Activated CD4-positive, alpha-beta T cell treated with anti-CD3 and anti-CD28 coated beads, Interleukin-2, amount 10 ng/mL, durations not matched to agents 7 days and 5 days (primary cell): ENCODE measurements at regions not wholly inside any gene's neighbourhood (a gene's known extent, or its start where the extent isn't known, plus 50 kb on each side); places are given as distances from the start of the nearest gene placed in this dataset.

Experiments
- CTCF ChIA-PET: fragments of 350-600 bp; sonication (Branson Sonifier 250); formaldehyde crosslinking; loops from one replicate; lab custom pipeline; 2021; ENCODE audit warnings: antibody characterized with exemption; lab: Charles Lee
- POLR2A ChIA-PET: fragments of 350-600 bp; sonication (Branson Sonifier 250); formaldehyde crosslinking; loops from one replicate; lab custom pipeline; 2021; ENCODE audit warnings: antibody characterized with exemption; lab: Charles Lee
- DNase-seq: peaks from one replicate; pipeline ENCODE4 v3.0.0-alpha.2; 2020
- H3K27ac Mint-ChIP-seq: one replicate; pipeline ENCODE4 v1.8.0; 2021; ENCODE audit warnings: mild to moderate bottlenecking, moderate library complexity, mixed read lengths
- H3K27me3 Mint-ChIP-seq: one replicate; pipeline ENCODE4 v1.8.0; 2021; ENCODE audit warnings: mixed read lengths
- H3K36me3 Mint-ChIP-seq: one replicate; pipeline ENCODE4 v1.8.0; 2021; ENCODE audit warnings: low read depth, mixed read lengths
- H3K4me1 Mint-ChIP-seq: one replicate; pipeline ENCODE4 v1.8.0; 2021; ENCODE audit warnings: mixed read lengths
- H3K4me3 Mint-ChIP-seq: one replicate; pipeline ENCODE4 v1.8.0; 2021; ENCODE audit warnings: mild to moderate bottlenecking, moderate library complexity, mixed read lengths
- H3K9me3 Mint-ChIP-seq: one replicate; pipeline ENCODE4 v1.8.0; 2021; ENCODE audit warnings: mixed read lengths

DNA sequence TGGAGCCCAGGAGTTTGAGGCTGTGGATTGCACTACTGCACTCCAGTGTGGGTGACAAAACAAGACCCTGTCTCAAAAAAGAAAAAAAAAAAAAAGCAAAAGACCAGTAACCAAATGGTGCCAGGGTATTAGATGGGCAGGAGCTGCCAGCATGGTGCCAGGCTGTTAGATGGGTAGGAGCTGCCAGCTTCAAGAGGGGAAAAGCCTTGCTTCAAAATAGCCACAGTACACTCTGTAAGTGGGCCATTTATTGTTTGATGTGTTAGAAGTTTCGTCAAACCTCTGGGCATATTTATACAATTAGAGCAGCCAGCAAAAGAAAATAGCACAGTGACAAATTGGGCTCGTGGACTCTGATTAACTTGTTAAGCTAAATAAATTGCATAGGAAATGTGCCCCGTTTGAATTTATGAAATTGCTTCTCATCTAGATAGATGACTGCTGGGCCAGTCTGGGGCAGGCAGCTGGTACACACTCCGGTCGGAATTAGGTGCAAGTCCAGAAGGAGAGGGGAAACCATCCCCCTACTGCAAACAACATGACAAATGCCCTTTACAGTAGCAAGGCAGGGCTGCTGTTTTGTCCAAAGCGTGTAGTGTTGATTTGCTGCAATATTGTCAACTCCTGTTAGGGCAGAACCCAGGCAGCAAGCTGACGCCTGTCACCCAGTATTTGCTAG is 126.3 kb upstream of the IRX3 start:
- CTCF ChIA-PET = interaction anchor here (0.6 to 0.7 kb wide), 2 partner anchors 51 to 120 kb away, joined by 3 to 5 read pairs; no protein-coding TSS in a partner anchor
- no peak overlapping the region for H3K4me3 Mint-ChIP-seq

GRCh38 chr16:54412037-54412436 is 125.5 kb upstream of the IRX3 start:
- no peaks in the 10 kb centered on the region for H3K27me3 Mint-ChIP-seq
- no peaks in the 10 kb centered on the region for H3K4me1 Mint-ChIP-seq
- POLR2A ChIA-PET = no interaction called here
- H3K27ac Mint-ChIP-seq = no peak overlapping the region
- no peaks in the 10 kb centered on the region for H3K9me3 Mint-ChIP-seq
- CTCF ChIA-PET = no interaction called here
- no peak for DNase-seq
- no peaks in the 10 kb centered on the region for H3K36me3 Mint-ChIP-seq
- no peak overlapping the region for H3K4me3 Mint-ChIP-seq

More for the DNA sequence above, 126.3 kb upstream of the IRX3 start:
- no peaks in the 10 kb centered on the region for H3K9me3 Mint-ChIP-seq
- POLR2A ChIA-PET = no interaction called here
- DNase-seq = no peak
- no peak overlapping the region for H3K27ac Mint-ChIP-seq
- no peaks in the 10 kb centered on the region for H3K36me3 Mint-ChIP-seq
- H3K27me3 Mint-ChIP-seq = no peaks in the 10 kb centered on the region
- H3K4me1 Mint-ChIP-seq = no peaks in the 10 kb centered on the region

- ChIA-PET CTCF (no interaction called here), POLR2A (no interaction called here)
- H3K9me3 Mint-ChIP-seq = no peaks in the 10 kb centered on the region
- no peak for DNase-seq
- no peaks in the 10 kb centered on the region for H3K4me1 Mint-ChIP-seq
- H3K27ac Mint-ChIP-seq = no peak overlapping the region
- no peaks in the 10 kb centered on the region for H3K27me3 Mint-ChIP-seq
- no peaks in the 10 kb centered on the region for H3K36me3 Mint-ChIP-seq
- H3K4me3 Mint-ChIP-seq = no peak overlapping the region
These were observed 125.0 kb upstream of the IRX3 start for GRCh38 chr16:54411544-54411943.

GRCh38 chr16:54409982-54410381 is 123.4 kb upstream of the IRX3 start:
- ChIA-PET POLR2A (no interaction called here), CTCF (no interaction called here)
- Mint-ChIP-seq H3K9me3 (no peaks in the 10 kb centered on the region), H3K36me3 (no peaks in the 10 kb centered on the region), H3K4me3 (no peak overlapping the region), H3K4me1 (no peaks in the 10 kb centered on the region), H3K27me3 (no peaks in the 10 kb centered on the region), H3K27ac (no peak overlapping the region)
- no peak for DNase-seq

DNA sequence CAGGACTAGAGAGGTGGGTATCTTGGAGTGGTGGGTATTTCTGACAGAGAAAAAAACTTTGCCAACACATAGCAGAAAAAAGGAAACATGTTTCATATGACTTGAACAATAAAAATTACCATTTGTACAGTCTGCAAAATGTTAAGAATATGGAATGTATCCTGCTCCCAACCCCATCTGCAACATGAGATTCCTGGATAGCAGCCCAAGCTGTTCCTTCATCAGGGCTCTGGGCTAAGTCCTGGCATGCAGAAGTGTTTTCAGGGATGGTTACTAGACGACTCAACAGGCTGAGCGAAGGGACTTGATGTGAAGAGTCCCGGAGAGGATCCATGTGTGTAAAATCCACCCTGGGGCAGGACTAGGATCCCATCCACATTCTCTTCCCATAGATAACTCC is 121.0 kb upstream of the IRX3 start:
- POLR2A ChIA-PET = no interaction called here
- Mint-ChIP-seq H3K4me3 (no peak overlapping the region), H3K27ac (no peak overlapping the region), H3K9me3 (no peaks in the 10 kb centered on the region), H3K27me3 (no peaks in the 10 kb centered on the region), H3K4me1 (no peaks in the 10 kb centered on the region), H3K36me3 (no peaks in the 10 kb centered on the region)
- DNase-seq = no peak
- CTCF ChIA-PET = no interaction called here

DNA sequence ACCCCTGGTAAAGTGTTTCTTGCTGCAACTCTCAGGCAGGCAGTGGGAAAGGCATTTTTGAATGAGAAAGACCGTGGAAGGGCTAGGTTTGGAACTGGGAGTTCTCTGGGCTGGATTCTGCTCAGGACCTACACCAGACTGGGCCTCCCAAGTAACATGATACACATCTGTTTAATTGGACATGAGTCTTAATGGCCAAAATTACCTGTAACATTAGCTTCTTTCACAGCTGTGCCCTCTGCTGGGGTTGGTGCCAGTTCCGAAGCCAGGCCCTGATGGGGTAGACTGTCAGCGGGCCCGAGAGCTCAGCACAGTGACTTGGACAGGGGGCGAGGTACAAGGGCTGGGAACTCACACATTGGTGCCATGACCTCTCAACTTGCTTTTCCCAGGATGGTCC is 118.9 kb upstream of the IRX3 start:
- POLR2A ChIA-PET = no interaction called here
- no peaks in the 10 kb centered on the region for H3K9me3 Mint-ChIP-seq
- H3K36me3 Mint-ChIP-seq = no peaks in the 10 kb centered on the region
- no peak overlapping the region for H3K27ac Mint-ChIP-seq
- CTCF ChIA-PET = no interaction called here
- DNase-seq = no peak
- no peaks in the 10 kb centered on the region for H3K4me1 Mint-ChIP-seq
- no peaks in the 10 kb centered on the region for H3K27me3 Mint-ChIP-seq
- no peak overlapping the region for H3K4me3 Mint-ChIP-seq

- DNase-seq = no peak
- Mint-ChIP-seq H3K36me3 (no peaks in the 10 kb centered on the region), H3K4me3 (no peak overlapping the region), H3K9me3 (no peaks in the 10 kb centered on the region), H3K4me1 (no peaks in the 10 kb centered on the region), H3K27me3 (no peaks in the 10 kb centered on the region), H3K27ac (no peak overlapping the region)
- ChIA-PET CTCF (no interaction called here), POLR2A (no interaction called here)
These were observed 117.0 kb upstream of the IRX3 start for GRCh38 chr16:54403580-54403979.

DNA sequence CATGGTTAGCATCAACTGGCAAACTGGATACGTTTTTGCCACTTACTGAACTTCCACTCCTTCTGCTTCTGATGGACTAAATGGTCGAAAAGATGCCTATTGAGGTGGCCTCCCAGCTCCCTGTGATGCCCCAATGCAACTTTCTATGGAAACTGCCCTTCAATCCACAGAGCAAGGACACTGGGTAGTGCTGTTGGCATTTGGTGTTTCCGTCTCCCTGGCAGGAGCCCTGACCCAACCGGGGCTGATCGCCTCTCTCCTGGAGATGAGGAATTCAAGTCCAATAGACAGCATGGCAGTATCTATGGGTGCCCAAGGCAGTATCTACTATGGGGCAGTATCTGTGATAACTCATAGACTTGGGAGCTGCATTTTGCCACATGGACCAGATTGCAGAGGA is 116.3 kb upstream of the IRX3 start:
- Mint-ChIP-seq H3K9me3 (no peaks in the 10 kb centered on the region), H3K27me3 (no peaks in the 10 kb centered on the region), H3K4me3 (no peak overlapping the region), H3K4me1 (no peaks in the 10 kb centered on the region), H3K36me3 (no peaks in the 10 kb centered on the region), H3K27ac (no peak overlapping the region)
- CTCF ChIA-PET = no interaction called here
- POLR2A ChIA-PET = no interaction called here
- DNase-seq = no peak

GRCh38 chr16:54402270-54402669 is 115.7 kb upstream of the IRX3 start:
- no peaks in the 10 kb centered on the region for H3K36me3 Mint-ChIP-seq
- no peaks in the 10 kb centered on the region for H3K27me3 Mint-ChIP-seq
- H3K27ac Mint-ChIP-seq = no peak overlapping the region
- DNase-seq = no peak
- ChIA-PET CTCF (no interaction called here), POLR2A (no interaction called here)
- no peak overlapping the region for H3K4me3 Mint-ChIP-seq
- no peaks in the 10 kb centered on the region for H3K9me3 Mint-ChIP-seq
- H3K4me1 Mint-ChIP-seq = no peaks in the 10 kb centered on the region

DNA sequence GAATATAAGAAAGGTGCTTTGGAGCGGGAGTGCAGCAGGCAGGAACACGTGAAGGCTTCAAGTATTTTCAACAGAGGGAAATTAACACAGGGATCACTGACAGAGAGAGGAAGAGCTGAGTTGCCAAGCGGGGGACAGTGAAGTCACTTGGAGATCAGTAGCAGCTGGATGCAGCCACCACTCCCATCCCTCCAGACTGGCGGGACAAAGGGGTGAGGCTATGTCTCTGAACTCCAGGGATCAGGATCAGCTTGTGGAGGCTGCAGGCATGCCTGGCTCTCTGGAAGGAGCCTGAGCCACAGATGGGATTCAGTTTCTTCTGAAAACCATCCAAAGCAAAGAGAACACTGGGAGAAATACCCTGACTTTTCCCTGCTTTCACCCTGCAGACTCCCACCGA is 113.7 kb upstream of the IRX3 start:
- Mint-ChIP-seq H3K4me1 (no peaks in the 10 kb centered on the region), H3K27ac (no peak overlapping the region), H3K4me3 (no peak overlapping the region), H3K27me3 (peaks cover 4% of the 10 kb centered on the region), H3K36me3 (no peaks in the 10 kb centered on the region), H3K9me3 (peaks cover 3% of the 10 kb centered on the region)
- no peak for DNase-seq
- POLR2A ChIA-PET = no interaction called here
- CTCF ChIA-PET = no interaction called here

- Mint-ChIP-seq H3K27me3 (peaks cover 7% of the 10 kb centered on the region), H3K4me3 (no peak overlapping the region), H3K36me3 (no peaks in the 10 kb centered on the region), H3K27ac (no peak overlapping the region), H3K4me1 (no peaks in the 10 kb centered on the region), H3K9me3 (peaks cover 3% of the 10 kb centered on the region)
- DNase-seq = no peak
- CTCF ChIA-PET = no interaction called here
- POLR2A ChIA-PET = no interaction called here
These were observed 112.4 kb upstream of the IRX3 start for GRCh38 chr16:54398986-54399385.

GRCh38 chr16:54397838-54398237 is 111.3 kb upstream of the IRX3 start:
- POLR2A ChIA-PET = no interaction called here
- Mint-ChIP-seq H3K27ac (no peak overlapping the region), H3K36me3 (no peaks in the 10 kb centered on the region), H3K4me1 (no peaks in the 10 kb centered on the region), H3K4me3 (no peak overlapping the region), H3K27me3 (peaks cover 7% of the 10 kb centered on the region), H3K9me3 (peaks cover 3% of the 10 kb centered on the region)
- no peak for DNase-seq
- CTCF ChIA-PET = no interaction called here

GRCh38 chr16:54397190-54397835 is 110.7 kb upstream of the IRX3 start:
- no peak overlapping the region for H3K27ac Mint-ChIP-seq
- H3K4me1 Mint-ChIP-seq = no peaks in the 10 kb centered on the region
- peaks cover 3% of the 10 kb centered on the region for H3K9me3 Mint-ChIP-seq
- DNase-seq = no peak
- no peak overlapping the region for H3K4me3 Mint-ChIP-seq
- no peaks in the 10 kb centered on the region for H3K36me3 Mint-ChIP-seq
- ChIA-PET POLR2A (no interaction called here), CTCF (interaction anchor here (0.6 kb wide), 1 partner anchor 1356 kb away, joined by 3 read pairs; no protein-coding TSS in a partner anchor)
- peaks cover 7% of the 10 kb centered on the region for H3K27me3 Mint-ChIP-seq
